OCI-LY7 (cell line): ENCODE measurements at regions not wholly inside any gene's neighbourhood (a gene's known extent, or its start where the extent isn't known, plus 50 kb on each side); places are given as distances from the start of the nearest gene placed in this dataset.

Experiments used
- EZH2phosphoT487 ChIP-seq: fragments of 200-600 bp; sonication (generic); IDR thresholded peaks from 2 replicates; pipeline ENCODE4 v1.6.1; 2018; ENCODE audit warnings: low read depth, borderline replicate concordance, mild to moderate bottlenecking, mixed run types, antibody characterized with exemption, low read length, moderate library complexity, mixed read lengths
- TF ChIP-seq, protein P1 (sequence below): fragments of 200-600 bp; sonication (generic); conservative IDR thresholded peaks from 2 replicates; pipeline ENCODE4 v1.5.1; 2014; ENCODE audit warnings: mild to moderate bottlenecking, antibody characterized with exemption, low read length, moderate library complexity, mixed read lengths

DNA sequence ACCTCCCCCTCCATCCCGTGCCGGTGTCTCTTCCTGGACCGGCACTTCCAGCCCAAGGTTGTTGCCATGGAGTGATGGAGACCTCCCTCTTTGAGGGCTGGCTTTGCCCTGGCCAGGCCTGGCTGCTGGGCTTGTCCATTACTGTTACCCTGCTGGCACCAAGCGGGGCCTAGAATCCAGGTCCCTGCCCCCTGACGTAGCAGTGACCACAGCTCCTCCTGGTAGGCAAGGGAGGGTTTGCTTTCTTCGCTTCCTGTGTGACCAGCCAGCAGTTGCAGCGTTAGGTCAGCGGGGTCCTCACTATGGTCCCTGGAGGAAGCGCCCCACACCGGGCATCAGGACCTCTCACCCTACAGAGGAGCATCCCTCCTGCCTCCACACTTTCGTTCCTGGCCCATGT lies 146.7 kb upstream of the COL5A1 start:
- TF ChIP-seq, protein P1, sequence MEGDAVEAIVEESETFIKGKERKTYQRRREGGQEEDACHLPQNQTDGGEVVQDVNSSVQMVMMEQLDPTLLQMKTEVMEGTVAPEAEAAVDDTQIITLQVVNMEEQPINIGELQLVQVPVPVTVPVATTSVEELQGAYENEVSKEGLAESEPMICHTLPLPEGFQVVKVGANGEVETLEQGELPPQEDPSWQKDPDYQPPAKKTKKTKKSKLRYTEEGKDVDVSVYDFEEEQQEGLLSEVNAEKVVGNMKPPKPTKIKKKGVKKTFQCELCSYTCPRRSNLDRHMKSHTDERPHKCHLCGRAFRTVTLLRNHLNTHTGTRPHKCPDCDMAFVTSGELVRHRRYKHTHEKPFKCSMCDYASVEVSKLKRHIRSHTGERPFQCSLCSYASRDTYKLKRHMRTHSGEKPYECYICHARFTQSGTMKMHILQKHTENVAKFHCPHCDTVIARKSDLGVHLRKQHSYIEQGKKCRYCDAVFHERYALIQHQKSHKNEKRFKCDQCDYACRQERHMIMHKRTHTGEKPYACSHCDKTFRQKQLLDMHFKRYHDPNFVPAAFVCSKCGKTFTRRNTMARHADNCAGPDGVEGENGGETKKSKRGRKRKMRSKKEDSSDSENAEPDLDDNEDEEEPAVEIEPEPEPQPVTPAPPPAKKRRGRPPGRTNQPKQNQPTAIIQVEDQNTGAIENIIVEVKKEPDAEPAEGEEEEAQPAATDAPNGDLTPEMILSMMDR = no peak
- no peak for TF ChIP-seq EZH2phosphoT487
